Peyer's patch (tissue), 4 donors: ENCODE measurements at regions not wholly inside any gene's neighbourhood (a gene's known extent, or its start where the extent isn't known, plus 50 kb on each side); places are given as distances from the start of the nearest gene placed in this dataset.

Experiments used
- DNase-seq, 3 donors: peaks; one replicate each; pipeline ENCODE4 v3.0.0-alpha.2; 2017 to 2019
- H3K27ac ChIP-seq, 4 donors: fragments of 200-600 bp; sonication (generic); one replicate each; pipeline ENCODE4 v1.5.1; 2016 to 2019
- H3K27me3 ChIP-seq, 2 donors: fragments of 200-600 bp; sonication (generic); one replicate each; pipeline ENCODE4 v1.5.1; 2019
- H3K36me3 ChIP-seq, 3 donors: fragments of 200-600 bp; sonication (generic); one replicate each; pipeline ENCODE4 v1.5.1; 2016 to 2019
- H3K4me1 ChIP-seq, 4 donors: fragments of 200-600 bp; sonication (generic); one replicate each; pipeline ENCODE4 v1.5.1; 2016 to 2019
- H3K4me3 ChIP-seq, 4 donors: fragments of 200-600 bp; sonication (generic); 1 replicate in 3 of 4; 2 replicates in 1 of 4; pipeline ENCODE4 v1.5.1; 2016 to 2019; ENCODE audit warnings: mild to moderate bottlenecking in 1 of 4
- H3K9me3 ChIP-seq, 4 donors: fragments of 200-600 bp; sonication (generic); one replicate each; pipeline ENCODE4 v1.5.1; 2016 to 2019; ENCODE audit warnings: mild to moderate bottlenecking in 1 of 4
- POLR2A ChIP-seq, 2 donors: fragments of 450-650 bp; IDR thresholded peaks; one replicate each; pipeline ENCODE4 v1.5.1; 2017; ENCODE audit warnings: antibody characterized with exemption in 2 of 2, mild to moderate bottlenecking in 2 of 2, moderate library complexity in 2 of 2
- TF ChIP-seq, protein P1 (sequence below), 6 experiments: fragments of 450-650 bp in 4 of 6; fragments of 200-600 bp in 2 of 6; sonication (generic) in 1 of 6; IDR thresholded peaks; one replicate each; pipeline ENCODE4 v1.5.1; 2017 to 2019; ENCODE audit warnings: antibody characterized with exemption in 6 of 6, mild to moderate bottlenecking in 3 of 6, moderate library complexity in 1 of 6

GRCh38 chr4:123121241-123121907 lies 199.0 kb upstream of the NUDT6 start:
- no peaks in the 10 kb centered on the region for H3K27me3 ChIP-seq
- H3K36me3 ChIP-seq, result no peaks in the 10 kb centered on the region
- no peak overlapping the region for H3K4me3 ChIP-seq
- H3K27ac ChIP-seq, result no peak overlapping the region
- TF ChIP-seq POLR2A (IDR thresholded peaks at IDR 0.05), result no peak
- TF ChIP-seq, protein P1, sequence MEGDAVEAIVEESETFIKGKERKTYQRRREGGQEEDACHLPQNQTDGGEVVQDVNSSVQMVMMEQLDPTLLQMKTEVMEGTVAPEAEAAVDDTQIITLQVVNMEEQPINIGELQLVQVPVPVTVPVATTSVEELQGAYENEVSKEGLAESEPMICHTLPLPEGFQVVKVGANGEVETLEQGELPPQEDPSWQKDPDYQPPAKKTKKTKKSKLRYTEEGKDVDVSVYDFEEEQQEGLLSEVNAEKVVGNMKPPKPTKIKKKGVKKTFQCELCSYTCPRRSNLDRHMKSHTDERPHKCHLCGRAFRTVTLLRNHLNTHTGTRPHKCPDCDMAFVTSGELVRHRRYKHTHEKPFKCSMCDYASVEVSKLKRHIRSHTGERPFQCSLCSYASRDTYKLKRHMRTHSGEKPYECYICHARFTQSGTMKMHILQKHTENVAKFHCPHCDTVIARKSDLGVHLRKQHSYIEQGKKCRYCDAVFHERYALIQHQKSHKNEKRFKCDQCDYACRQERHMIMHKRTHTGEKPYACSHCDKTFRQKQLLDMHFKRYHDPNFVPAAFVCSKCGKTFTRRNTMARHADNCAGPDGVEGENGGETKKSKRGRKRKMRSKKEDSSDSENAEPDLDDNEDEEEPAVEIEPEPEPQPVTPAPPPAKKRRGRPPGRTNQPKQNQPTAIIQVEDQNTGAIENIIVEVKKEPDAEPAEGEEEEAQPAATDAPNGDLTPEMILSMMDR (IDR thresholded peaks at IDR 0.05), result no peak
- H3K4me1 ChIP-seq, result peaks cover 0 to under 1% (median 0%) of the 10 kb centered on the region in 4 donors
- H3K9me3 ChIP-seq, result no peaks in the 10 kb centered on the region
- DNase-seq, result no peak

DNA sequence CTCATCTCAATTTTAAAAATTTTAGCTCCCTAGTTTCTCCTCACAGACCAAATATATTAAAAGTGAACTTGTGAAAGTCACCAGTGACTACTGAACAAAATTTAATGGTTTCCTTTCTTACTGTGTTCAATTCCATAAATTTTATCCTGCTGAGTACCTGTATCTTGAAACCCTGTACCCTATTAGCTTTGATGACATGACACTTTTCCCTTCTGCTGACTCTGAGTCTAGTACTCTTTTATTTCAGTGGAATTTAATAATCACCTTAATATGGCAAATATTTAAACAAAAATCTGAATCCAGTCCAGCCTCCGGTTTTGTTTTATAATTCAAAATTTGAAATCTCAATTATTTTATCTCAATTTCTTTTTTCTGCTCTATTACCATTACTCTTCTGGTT lies 203.1 kb upstream of the NUDT6 start:
- Histone ChIP-seq H3K4me1 (no peaks in the 10 kb centered on the region), H3K4me3 (no peak overlapping the region), H3K27ac (no peak overlapping the region), H3K36me3 (no peaks in the 10 kb centered on the region), H3K9me3 (no peaks in the 10 kb centered on the region), H3K27me3 (no peaks in the 10 kb centered on the region)
- TF ChIP-seq POLR2A (IDR thresholded peaks at IDR 0.05), result no peak
- TF ChIP-seq, protein P1 (IDR thresholded peaks at IDR 0.05), result no peak
- no peak for DNase-seq

GRCh38 chr4:123127218-123127617 lies 204.8 kb upstream of the NUDT6 start:
- Histone ChIP-seq H3K9me3 (no peaks in the 10 kb centered on the region), H3K27me3 (no peaks in the 10 kb centered on the region), H3K4me1 (no peaks in the 10 kb centered on the region), H3K4me3 (no peak overlapping the region), H3K36me3 (no peaks in the 10 kb centered on the region), H3K27ac (no peak overlapping the region)
- DNase-seq, result no peak
- TF ChIP-seq, protein P1 (IDR thresholded peaks at IDR 0.05), result peak in 3 of 6 experiments; percentile 4 to 30 (median 23)
- no peak for TF ChIP-seq POLR2A (IDR thresholded peaks at IDR 0.05)

DNA sequence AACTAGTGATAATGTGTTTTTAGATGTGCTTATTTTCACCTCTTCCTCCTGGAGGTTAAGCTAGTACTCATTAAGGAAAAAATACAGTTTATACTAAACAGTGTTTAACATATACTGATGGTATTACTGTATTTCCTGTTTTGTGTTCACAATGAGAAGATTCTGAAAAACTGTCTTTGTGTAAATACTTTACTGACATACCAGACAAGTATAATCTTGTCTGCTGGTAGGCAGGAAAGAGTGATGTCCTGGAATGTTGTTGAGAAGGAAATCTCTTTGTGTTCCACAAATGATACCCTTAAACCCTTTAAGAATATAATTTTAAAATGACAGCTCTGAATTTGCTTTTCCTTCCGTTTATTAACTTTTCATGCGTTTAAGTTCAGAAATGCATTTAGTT lies 205.5 kb upstream of the NUDT6 start:
- no peaks in the 10 kb centered on the region for H3K9me3 ChIP-seq
- H3K27me3 ChIP-seq, result no peaks in the 10 kb centered on the region
- H3K4me3 ChIP-seq, result no peak overlapping the region
- no peaks in the 10 kb centered on the region for H3K36me3 ChIP-seq
- H3K4me1 ChIP-seq, result no peaks in the 10 kb centered on the region
- no peak for TF ChIP-seq POLR2A (IDR thresholded peaks at IDR 0.05)
- TF ChIP-seq, protein P1 (IDR thresholded peaks at IDR 0.05), result no peak
- DNase-seq, result no peak
- no peak overlapping the region for H3K27ac ChIP-seq

- Histone ChIP-seq H3K36me3 (no peaks in the 10 kb centered on the region), H3K27ac (no peak overlapping the region), H3K27me3 (no peaks in the 10 kb centered on the region), H3K4me1 (no peaks in the 10 kb centered on the region), H3K9me3 (no peaks in the 10 kb centered on the region), H3K4me3 (no peak overlapping the region)
- no peak for DNase-seq
- TF ChIP-seq, protein P1 (IDR thresholded peaks at IDR 0.05), result no peak
- TF ChIP-seq POLR2A (IDR thresholded peaks at IDR 0.05), result no peak
Measured at GRCh38 chr4:123133397-123134050, 211.1 kb upstream of the NUDT6 start.
